ENCODE measurements at regions not wholly inside any gene's neighbourhood (a gene's known extent, or its start where the extent isn't known, plus 50 kb on each side); places are given as distances from the start of the nearest gene placed in this dataset.

DNA sequence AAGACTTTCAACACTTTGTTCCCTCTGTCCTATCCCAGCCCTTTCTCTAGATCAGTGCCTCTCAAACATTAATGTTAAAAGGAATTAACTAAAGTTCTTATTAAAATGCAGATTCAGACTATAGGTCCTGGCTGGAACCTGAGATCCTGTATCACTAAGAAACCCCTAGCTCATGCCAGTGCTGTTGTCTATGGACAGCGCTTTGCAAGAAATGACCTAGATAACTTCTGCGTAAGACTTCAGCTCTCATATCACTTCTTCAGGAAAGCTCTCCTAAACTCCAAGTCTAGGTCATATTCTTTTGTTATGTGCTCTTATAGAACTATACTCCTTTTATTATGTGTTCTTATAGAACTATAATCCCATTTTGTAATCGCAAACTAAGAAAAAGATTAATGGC is 67.8 kb upstream of the CDIN1 start:
- no TSS peak for BruUV-seq (replicated peaks)
- intact Hi-C loops (cut with micrococcal nuclease), result no loop called here
- Mint-ChIP-seq H3K4me3 (ENCODE audit: unreplicated experiment) (no peak overlapping the region), H3K36me3 (ENCODE audit: insufficient read depth, unreplicated experiment) (no peaks in the 10 kb centered on the region), H3K27me3 (ENCODE audit: insufficient read depth, unreplicated experiment) (peaks cover 32% of the 10 kb centered on the region), H3K9me3 (ENCODE audit: unreplicated experiment) (no peaks in the 10 kb centered on the region), H3K27ac (ENCODE audit: low read depth, unreplicated experiment) (no peak overlapping the region), H3K4me1 (ENCODE audit: insufficient read depth, unreplicated experiment) (no peaks in the 10 kb centered on the region)
- TF ChIP-seq CTCF (IDR thresholded peaks at IDR 0.05; ENCODE audit: unreplicated experiment), result no peak
- POLR2A ChIA-PET, result no interaction called here
- no peak for DNase-seq (ENCODE audit: unreplicated experiment)
- CTCF ChIA-PET, result interaction anchor here (1.1 to 3.5 kb wide), 2 partner anchors 10 to 623 kb away, joined by 3 to 17 read pairs; no protein-coding TSS in a partner anchor

DNA sequence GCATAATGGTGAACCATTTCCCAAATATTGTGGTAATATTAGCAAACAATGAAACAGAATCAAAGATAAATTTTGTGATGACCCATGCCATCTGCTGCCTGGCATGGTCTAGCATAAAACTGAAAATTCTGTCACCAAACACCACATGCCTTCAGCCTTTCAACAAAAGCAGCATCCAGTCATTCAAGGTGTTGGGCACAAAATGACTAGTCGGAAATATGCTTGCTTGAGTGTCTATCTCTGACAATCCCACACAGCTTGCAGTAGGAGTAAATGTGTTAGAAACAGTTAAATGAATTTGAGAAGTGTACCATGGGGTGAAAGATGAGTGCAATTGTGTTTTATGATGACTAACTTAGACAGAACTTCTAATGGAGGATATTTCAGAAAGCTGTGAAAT is 61.7 kb upstream of the CDIN1 start:
- H3K4me3 Mint-ChIP-seq (ENCODE audit: unreplicated experiment), result no peak overlapping the region
- H3K36me3 Mint-ChIP-seq (ENCODE audit: insufficient read depth, unreplicated experiment), result no peaks in the 10 kb centered on the region
- no peak overlapping the region for H3K27ac Mint-ChIP-seq (ENCODE audit: low read depth, unreplicated experiment)
- TF ChIP-seq CTCF (IDR thresholded peaks at IDR 0.05; ENCODE audit: unreplicated experiment), result no peak
- H3K4me1 Mint-ChIP-seq (ENCODE audit: insufficient read depth, unreplicated experiment), result no peaks in the 10 kb centered on the region
- no peaks in the 10 kb centered on the region for H3K9me3 Mint-ChIP-seq (ENCODE audit: unreplicated experiment)
- H3K27me3 Mint-ChIP-seq (ENCODE audit: insufficient read depth, unreplicated experiment), result peaks cover 28% of the 10 kb centered on the region
- intact Hi-C loops (cut with micrococcal nuclease), result no loop called here
- no peak for DNase-seq (ENCODE audit: unreplicated experiment)
- BruUV-seq (replicated peaks), result no TSS peak
- POLR2A ChIA-PET, result no interaction called here
- CTCF ChIA-PET, result interaction anchor here (0.6 to 1.2 kb wide), 2 partner anchors 9 to 19 kb away, joined by 3 to 4 read pairs; no protein-coding TSS in a partner anchor

DNA sequence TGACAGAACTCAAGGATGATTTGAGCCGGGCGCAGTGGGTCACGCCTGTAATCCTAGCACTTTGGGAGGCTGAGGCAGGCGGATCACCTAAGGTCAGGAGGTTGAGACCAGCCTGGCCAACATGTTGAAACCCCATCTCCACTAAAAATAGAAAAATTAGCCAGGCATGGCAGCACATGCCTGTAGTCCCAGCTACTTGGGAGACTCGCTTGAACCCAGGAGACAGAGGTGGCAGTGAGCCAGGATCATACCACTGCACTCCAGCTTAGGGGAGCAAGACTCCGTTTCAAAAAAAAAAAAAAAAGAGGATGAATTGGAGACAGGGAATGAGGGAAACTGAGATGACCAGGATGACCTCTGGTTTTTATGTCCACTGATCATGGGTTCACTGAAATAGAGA is 60.4 kb upstream of the CDIN1 start:
- BruUV-seq (replicated peaks), result no TSS peak
- intact Hi-C loops (cut with micrococcal nuclease), result no loop called here
- H3K4me3 Mint-ChIP-seq (ENCODE audit: unreplicated experiment), result no peak overlapping the region

GRCh38 chr15:36525430-36525829 is 54.0 kb upstream of the CDIN1 start:
- no peak for DNase-seq (ENCODE audit: unreplicated experiment)
- Mint-ChIP-seq H3K4me1 (ENCODE audit: insufficient read depth, unreplicated experiment) (no peaks in the 10 kb centered on the region), H3K27ac (ENCODE audit: low read depth, unreplicated experiment) (no peak overlapping the region), H3K27me3 (ENCODE audit: insufficient read depth, unreplicated experiment) (peaks cover 31% of the 10 kb centered on the region), H3K9me3 (ENCODE audit: unreplicated experiment) (no peaks in the 10 kb centered on the region), H3K4me3 (ENCODE audit: unreplicated experiment) (no peak overlapping the region), H3K36me3 (ENCODE audit: insufficient read depth, unreplicated experiment) (no peaks in the 10 kb centered on the region)
- no peak for TF ChIP-seq CTCF (IDR thresholded peaks at IDR 0.05; ENCODE audit: unreplicated experiment)
- no TSS peak for BruUV-seq (replicated peaks)
- ChIA-PET POLR2A (interaction anchor here (0.7 kb wide), 1 partner anchor 9 kb away, joined by 3 read pairs; no protein-coding TSS in a partner anchor), CTCF (no interaction called here)
- intact Hi-C loops (cut with micrococcal nuclease), result no loop called here

More for the DNA sequence above, 60.4 kb upstream of the CDIN1 start:
- ChIA-PET CTCF (no interaction called here), POLR2A (no interaction called here)
- no peak for TF ChIP-seq CTCF (IDR thresholded peaks at IDR 0.05; ENCODE audit: unreplicated experiment)
- H3K27ac Mint-ChIP-seq (ENCODE audit: low read depth, unreplicated experiment), result no peak overlapping the region
- no peaks in the 10 kb centered on the region for H3K4me1 Mint-ChIP-seq (ENCODE audit: insufficient read depth, unreplicated experiment)
- no peaks in the 10 kb centered on the region for H3K9me3 Mint-ChIP-seq (ENCODE audit: unreplicated experiment)
- no peaks in the 10 kb centered on the region for H3K36me3 Mint-ChIP-seq (ENCODE audit: insufficient read depth, unreplicated experiment)
- peaks cover 30% of the 10 kb centered on the region for H3K27me3 Mint-ChIP-seq (ENCODE audit: insufficient read depth, unreplicated experiment)
- no peak for DNase-seq (ENCODE audit: unreplicated experiment)

Measured in MCF 10A (cell line).